Lower leg skin (tissue), 3 donors: ENCODE measurements at regions not wholly inside any gene's neighbourhood (a gene's known extent, or its start where the extent isn't known, plus 50 kb on each side); places are given as distances from the start of the nearest gene placed in this dataset.

ENCODE experiments used
- POLR2A ChIP-seq, 2 donors: fragments of 450-650 bp; IDR thresholded peaks; one replicate each; pipeline ENCODE4 v1.6.1; 2016 to 2017; ENCODE audit warnings: antibody characterized with exemption in 2 of 2, mild to moderate bottlenecking in 1 of 2, moderate library complexity in 1 of 2
- TF ChIP-seq, protein P1 (sequence below), 3 donors: fragments of 450-650 bp; IDR thresholded peaks; one replicate each; pipeline ENCODE4 v1.5.1; 2016; ENCODE audit warnings: antibody characterized with exemption in 3 of 3, mild to moderate bottlenecking in 3 of 3, moderate library complexity in 2 of 3

DNA sequence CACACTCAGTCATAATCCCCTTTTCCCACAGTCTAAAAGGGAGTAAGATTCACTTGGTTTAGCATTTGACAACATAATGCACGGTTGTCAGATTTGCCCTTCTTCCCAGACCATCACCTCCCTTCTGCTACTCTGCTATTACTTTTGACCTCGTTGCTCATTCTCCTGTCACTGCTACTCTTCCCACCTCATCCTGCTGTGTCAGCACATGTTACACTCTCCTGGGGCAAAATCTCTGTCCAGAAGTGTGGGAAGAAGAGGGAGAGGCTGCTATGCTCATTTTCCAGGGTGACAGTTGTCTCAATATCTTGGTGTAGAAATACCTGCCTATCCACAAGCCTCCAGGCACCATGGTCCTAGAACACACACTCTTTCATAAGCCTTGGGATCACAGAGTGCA, 449.9 kb upstream of the PIK3R1 start:
- TF ChIP-seq, protein P1, sequence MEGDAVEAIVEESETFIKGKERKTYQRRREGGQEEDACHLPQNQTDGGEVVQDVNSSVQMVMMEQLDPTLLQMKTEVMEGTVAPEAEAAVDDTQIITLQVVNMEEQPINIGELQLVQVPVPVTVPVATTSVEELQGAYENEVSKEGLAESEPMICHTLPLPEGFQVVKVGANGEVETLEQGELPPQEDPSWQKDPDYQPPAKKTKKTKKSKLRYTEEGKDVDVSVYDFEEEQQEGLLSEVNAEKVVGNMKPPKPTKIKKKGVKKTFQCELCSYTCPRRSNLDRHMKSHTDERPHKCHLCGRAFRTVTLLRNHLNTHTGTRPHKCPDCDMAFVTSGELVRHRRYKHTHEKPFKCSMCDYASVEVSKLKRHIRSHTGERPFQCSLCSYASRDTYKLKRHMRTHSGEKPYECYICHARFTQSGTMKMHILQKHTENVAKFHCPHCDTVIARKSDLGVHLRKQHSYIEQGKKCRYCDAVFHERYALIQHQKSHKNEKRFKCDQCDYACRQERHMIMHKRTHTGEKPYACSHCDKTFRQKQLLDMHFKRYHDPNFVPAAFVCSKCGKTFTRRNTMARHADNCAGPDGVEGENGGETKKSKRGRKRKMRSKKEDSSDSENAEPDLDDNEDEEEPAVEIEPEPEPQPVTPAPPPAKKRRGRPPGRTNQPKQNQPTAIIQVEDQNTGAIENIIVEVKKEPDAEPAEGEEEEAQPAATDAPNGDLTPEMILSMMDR (IDR thresholded peaks at IDR 0.05) = no peak
- TF ChIP-seq POLR2A (IDR thresholded peaks at IDR 0.05) = no peak
